Naive B cell (primary cell): ENCODE measurements at regions not wholly inside any gene's neighbourhood (a gene's known extent, or its start where the extent isn't known, plus 50 kb on each side); places are given as distances from the start of the nearest gene placed in this dataset.

ENCODE experiments used
- ATAC-seq, 2 donors: fragments of 150-1000 bp; cut with Tn5 transposase; 2 replicates each; pipeline ENCODE4 v1.10.0; 2021; ENCODE audit warnings: low read depth in 2 of 2, mild to moderate bottlenecking in 2 of 2, moderate library complexity in 2 of 2
- DNase-seq: peaks from one replicate; pipeline ENCODE4 v3.0.0; 2022
- H3K27ac Mint-ChIP-seq, 6 donors: one replicate each; pipeline ENCODE4 v1.8.0; 2020 to 2022; ENCODE audit warnings: mild to moderate bottlenecking in 6 of 6, mixed read lengths in 6 of 6, moderate library complexity in 5 of 6, inconsistent platforms in 2 of 6
- H3K27me3 Mint-ChIP-seq, 3 donors: one replicate each; pipeline ENCODE4 v1.8.0; 2021 to 2022; ENCODE audit warnings: mixed read lengths in 3 of 3, mild to moderate bottlenecking in 1 of 3
- H3K36me3 Mint-ChIP-seq, 2 donors: one replicate each; pipeline ENCODE4 v1.8.0; 2020 to 2022; ENCODE audit warnings: mixed read lengths in 2 of 2, inconsistent platforms in 1 of 2, mild to moderate bottlenecking in 1 of 2
- H3K4me1 Mint-ChIP-seq, 3 donors: one replicate each; pipeline ENCODE4 v1.8.0; 2020 to 2022; ENCODE audit warnings: mixed read lengths in 3 of 3, inconsistent platforms in 1 of 3, mild to moderate bottlenecking in 1 of 3, moderate library complexity in 1 of 3
- H3K4me3 Mint-ChIP-seq, 8 donors: one replicate each; pipeline ENCODE4 v1.8.0; 2020 to 2022; ENCODE audit warnings: mild to moderate bottlenecking in 8 of 8, mixed read lengths in 8 of 8, moderate library complexity in 8 of 8, inconsistent platforms in 2 of 8
- H3K9me3 Mint-ChIP-seq, 7 donors: one replicate each; pipeline ENCODE4 v1.8.0; 2020 to 2022; ENCODE audit warnings: mixed read lengths in 7 of 7, mild to moderate bottlenecking in 5 of 7, inconsistent platforms in 2 of 7, moderate library complexity in 1 of 7

DNA sequence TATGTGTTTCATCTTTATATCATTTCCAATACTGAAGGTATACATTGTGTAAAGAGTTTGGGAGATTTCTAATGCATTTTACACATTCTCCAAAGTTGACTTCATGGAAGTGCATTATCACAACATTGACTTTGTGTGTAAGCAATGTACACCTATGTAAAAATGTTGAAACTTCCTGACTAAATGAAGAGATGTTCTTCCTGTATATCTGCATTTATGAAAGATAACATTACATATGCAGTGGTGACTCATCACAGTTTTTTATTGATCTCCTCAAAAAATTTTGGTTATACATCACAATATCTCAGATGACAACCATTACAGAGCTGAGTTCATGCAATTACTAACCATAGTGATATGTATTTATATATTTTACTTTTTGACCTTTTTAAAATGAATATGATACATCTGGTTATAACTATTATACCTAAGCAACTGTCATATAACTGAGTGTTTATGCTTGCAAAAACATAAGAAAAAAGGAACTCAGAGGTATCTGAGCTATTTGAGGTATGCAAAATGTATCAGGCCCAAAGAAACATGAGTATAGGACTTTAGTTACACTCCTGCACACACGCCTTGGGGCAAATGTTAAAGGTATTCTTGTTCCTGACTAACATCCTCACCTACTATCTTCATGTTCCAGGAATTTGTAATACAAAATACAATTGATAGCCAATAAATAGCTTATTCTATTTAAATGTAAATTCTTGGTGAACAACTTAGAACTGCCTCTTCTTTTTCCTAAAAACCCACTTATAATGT, 88.2 kb upstream of the OLFM3 start:
- H3K27me3 Mint-ChIP-seq = no peaks in the 10 kb centered on the region
- no peak overlapping the region for H3K27ac Mint-ChIP-seq
- H3K4me1 Mint-ChIP-seq = no peaks in the 10 kb centered on the region
- H3K36me3 Mint-ChIP-seq = no peaks in the 10 kb centered on the region
- no peak overlapping the region for H3K4me3 Mint-ChIP-seq
- peaks cover 0 to 10% (median 2%) of the 10 kb centered on the region in 7 donors for H3K9me3 Mint-ChIP-seq
- ATAC-seq (no peak), DNase-seq (no peak)

DNA sequence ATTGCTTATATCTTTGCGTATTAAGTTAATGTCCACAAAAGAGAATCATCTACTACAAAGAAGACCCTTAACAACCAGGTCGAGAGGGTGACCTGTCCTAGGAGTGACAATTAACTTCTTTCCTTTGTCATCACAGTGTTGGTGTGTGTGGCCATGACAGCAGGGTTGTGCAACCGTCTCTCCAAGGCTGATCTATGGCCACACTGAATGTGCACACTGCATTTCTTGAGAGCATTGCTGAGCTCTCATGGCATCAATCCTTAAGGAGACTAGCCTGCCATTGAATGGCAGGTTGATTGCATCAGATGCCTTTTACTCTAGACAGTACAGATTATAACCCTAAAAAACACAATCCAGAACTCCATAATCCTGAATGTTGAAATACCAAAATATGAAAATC, 86.5 kb upstream of the OLFM3 start:
- Mint-ChIP-seq H3K4me3 (no peak overlapping the region), H3K9me3 (peaks cover 0 to 16% (median 0%) of the 10 kb centered on the region in 7 donors), H3K4me1 (no peaks in the 10 kb centered on the region), H3K27ac (no peak overlapping the region), H3K27me3 (no peaks in the 10 kb centered on the region), H3K36me3 (no peaks in the 10 kb centered on the region)
- ATAC-seq = no peak
- no peak for DNase-seq

DNA sequence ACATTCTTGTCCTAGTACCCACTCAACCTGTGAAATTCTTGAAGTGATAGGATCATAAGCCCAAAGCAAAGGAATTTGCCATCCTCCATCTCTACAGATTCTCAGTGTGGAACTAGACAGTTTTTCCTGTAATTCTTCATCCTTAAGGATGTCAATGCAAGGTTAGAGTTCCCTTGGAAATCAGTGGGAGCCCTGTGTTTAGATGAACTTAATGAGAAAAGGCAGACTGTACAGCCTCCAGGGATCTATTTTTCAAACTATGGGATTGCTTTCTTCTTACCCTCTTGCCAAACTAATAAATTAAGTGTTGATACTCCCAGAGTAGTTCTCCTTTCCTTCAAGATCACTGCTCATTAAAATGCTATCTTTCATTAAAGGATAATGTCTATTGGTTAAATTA, 78.1 kb upstream of the OLFM3 start:
- Mint-ChIP-seq H3K27ac (no peak overlapping the region), H3K4me1 (no peaks in the 10 kb centered on the region), H3K4me3 (no peak overlapping the region), H3K36me3 (no peaks in the 10 kb centered on the region), H3K9me3 (peaks cover 0 to 12% (median 0%) of the 10 kb centered on the region in 7 donors), H3K27me3 (no peaks in the 10 kb centered on the region)
- no peak for DNase-seq
- no peak for ATAC-seq

DNA sequence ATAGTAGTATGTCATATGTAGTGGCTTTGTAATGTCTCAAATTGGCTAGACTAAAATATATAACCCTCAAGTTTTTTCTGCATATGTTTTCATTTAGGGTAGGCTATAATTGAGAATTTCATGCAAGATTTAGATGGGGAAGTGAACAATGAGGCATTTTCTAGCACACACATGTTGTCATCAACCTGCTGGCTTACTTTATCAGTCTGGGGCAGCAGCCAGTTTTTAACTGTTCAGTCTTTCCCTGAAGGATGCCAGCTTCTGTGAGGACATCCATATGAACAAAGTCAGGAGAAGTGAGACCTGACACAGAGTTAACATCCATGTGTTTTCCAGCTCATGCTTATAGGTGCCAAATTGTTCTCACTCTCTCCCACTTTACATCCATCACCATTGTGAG, 74.7 kb upstream of the OLFM3 start:
- no peaks in the 10 kb centered on the region for H3K27me3 Mint-ChIP-seq
- no peak overlapping the region for H3K27ac Mint-ChIP-seq
- no peaks in the 10 kb centered on the region for H3K36me3 Mint-ChIP-seq
- H3K4me1 Mint-ChIP-seq = no peaks in the 10 kb centered on the region
- H3K9me3 Mint-ChIP-seq = peaks cover 0 to 6% (median 2%) of the 10 kb centered on the region in 7 donors
- H3K4me3 Mint-ChIP-seq = no peak overlapping the region
- DNase-seq (no peak), ATAC-seq (no peak)

DNA sequence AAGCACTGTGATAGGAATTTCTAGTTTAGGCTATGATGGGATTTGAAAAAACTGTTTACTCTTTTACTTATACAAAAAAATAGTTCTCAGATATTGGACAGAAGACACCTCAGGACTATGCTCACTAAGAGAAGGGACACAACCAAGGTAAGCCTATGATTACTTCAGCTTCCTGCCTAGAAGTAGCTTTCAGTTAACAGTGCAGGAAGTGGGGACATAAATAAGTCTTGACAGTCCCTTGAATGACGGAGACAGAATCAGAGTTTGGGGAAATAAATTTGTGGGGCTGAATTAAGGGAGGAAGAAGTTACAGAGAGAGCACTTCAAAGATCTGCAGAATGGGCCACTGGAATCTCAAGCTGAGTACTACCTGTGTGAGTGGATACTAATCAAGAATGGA, 53.8 kb upstream of the OLFM3 start:
- ATAC-seq = no peak
- no peak for DNase-seq
- no peaks in the 10 kb centered on the region for H3K36me3 Mint-ChIP-seq
- no peaks in the 10 kb centered on the region for H3K27me3 Mint-ChIP-seq
- H3K4me3 Mint-ChIP-seq = no peak overlapping the region
- peaks cover 0 to 6% (median 3%) of the 10 kb centered on the region in 7 donors for H3K9me3 Mint-ChIP-seq
- H3K4me1 Mint-ChIP-seq = no peaks in the 10 kb centered on the region
- no peak overlapping the region for H3K27ac Mint-ChIP-seq

DNA sequence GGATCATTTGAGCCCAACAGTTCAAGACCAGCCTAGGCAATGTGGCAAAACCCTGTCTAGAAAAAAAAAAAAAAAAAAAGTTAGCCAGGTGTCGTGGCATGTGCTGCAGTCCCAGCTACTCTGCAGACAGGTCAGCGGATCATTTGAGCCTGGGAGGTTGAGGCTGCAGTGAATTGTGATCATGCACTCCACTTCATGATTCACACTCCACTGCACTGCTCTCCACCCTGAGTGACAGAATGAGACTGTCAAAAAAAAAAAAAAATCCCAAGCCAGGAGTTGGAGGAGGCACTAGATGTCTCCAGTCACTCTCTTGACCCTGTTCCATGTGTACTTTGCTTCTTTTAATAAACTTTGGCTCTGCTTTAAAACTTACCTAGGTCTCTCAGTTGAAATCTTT, 51.0 kb upstream of the OLFM3 start:
- Mint-ChIP-seq H3K36me3 (no peaks in the 10 kb centered on the region), H3K27ac (no peak overlapping the region), H3K4me3 (no peak overlapping the region), H3K4me1 (no peaks in the 10 kb centered on the region), H3K27me3 (no peaks in the 10 kb centered on the region), H3K9me3 (peaks cover 0 to 4% (median under 1%) of the 10 kb centered on the region in 7 donors)
- ATAC-seq = no peak
- DNase-seq = no peak
